B cell (primary cell): ENCODE measurements at regions not wholly inside any gene's neighbourhood (a gene's known extent, or its start where the extent isn't known, plus 50 kb on each side); places are given as distances from the start of the nearest gene placed in this dataset.

Source experiments
- ATAC-seq: fragments of 200-7000 bp; cut with Tn5 transposase; one replicate; pipeline ENCODE4 v1.10.0; 2021; ENCODE audit warnings: low read depth, mild to moderate bottlenecking, moderate number of reproducible peaks, moderate library complexity
- CTCF ChIA-PET: fragments of 350-600 bp; sonication (Branson Sonifier 250); formaldehyde crosslinking; loops from one replicate; lab custom pipeline; 2021; ENCODE audit warnings: antibody characterized with exemption, inconsistent platforms; lab: Charles Lee
- POLR2A ChIA-PET: fragments of 350-600 bp; sonication (Branson Sonifier 250); formaldehyde crosslinking; loops from one replicate; lab custom pipeline; 2021; ENCODE audit warnings: antibody characterized with exemption; lab: Charles Lee
- DNase-seq: peaks from one replicate; pipeline ENCODE4 v3.0.0; 2013
- H2AFZ ChIP-seq: 2 replicates; pipeline ENCODE4 v1.6.1; 2012; ENCODE audit warnings: mild to moderate bottlenecking, low read depth, low read length; ENCODE audit not compliant: insufficient read depth, poor library complexity, severe bottlenecking
- H3K27ac ChIP-seq, 2 donors: 1 replicate in 1 of 2; 2 replicates in 1 of 2; pipeline ENCODE4 v1.5.1; 2012 to 2013; ENCODE audit warnings: low read length in 2 of 2, mild to moderate bottlenecking in 2 of 2, moderate library complexity in 1 of 2
- H3K27me3 ChIP-seq, 4 experiments: fragments of 200-600 bp in 1 of 4; sonication (generic) in 1 of 4; replicated peaks in 1 of 4; 1 replicate in 2 of 4; 2 replicates in 2 of 4; pipeline versions ENCODE4 v1.6.1 to v1.7.0; 2013 to 2016; ENCODE audit warnings: low read length in 3 of 4, mild to moderate bottlenecking in 2 of 4, mixed read lengths in 1 of 4, moderate library complexity in 1 of 4; ENCODE audit not compliant: insufficient read depth in 4 of 4, control insufficient read depth in 3 of 4; ENCODE audit errors: control extremely low read depth in 1 of 4
- H3K36me3 ChIP-seq, 2 experiments: replicated peaks in 1 of 2; 1 replicate in 1 of 2; 2 replicates in 1 of 2; pipeline versions ENCODE4 v1.6.1 to v1.7.1; 2013; ENCODE audit warnings: low read length in 1 of 2; ENCODE audit not compliant: insufficient read depth in 2 of 2, control insufficient read depth in 1 of 2; ENCODE audit errors: control extremely low read depth in 1 of 2, extremely low read depth in 1 of 2
- H3K4me1 ChIP-seq, 2 donors: fragments of 200-600 bp in 1 of 2; sonication (generic) in 1 of 2; 1 replicate in 1 of 2; 2 replicates in 1 of 2; pipeline versions ENCODE4 v1.5.1 to v1.6.1; 2013 to 2017; ENCODE audit warnings: low read length in 2 of 2; ENCODE audit not compliant: control insufficient read depth in 2 of 2, insufficient read depth in 2 of 2
- H3K4me2 ChIP-seq: replicated peaks from 2 replicates; pipeline ENCODE3; 2012; ENCODE audit warnings: mild to moderate bottlenecking, low read depth, low read length; ENCODE audit not compliant: poor library complexity, severe bottlenecking
- H3K4me3 ChIP-seq, 5 experiments: fragments of 200-600 bp in 1 of 5; sonication (generic) in 1 of 5; 1 replicate in 3 of 5; 2 replicates in 2 of 5; pipeline versions ENCODE4 v1.5.1 to v1.7.0; 2011 to 2016; ENCODE audit warnings: low read length in 4 of 5, mild to moderate bottlenecking in 4 of 5, low read depth in 2 of 5, control low read depth in 1 of 5, moderate library complexity in 1 of 5; ENCODE audit not compliant: insufficient read depth in 1 of 5; ENCODE audit errors: control extremely low read depth in 1 of 5, extremely low read depth in 1 of 5
- H3K79me2 ChIP-seq: fragments of 200-600 bp; sonication (generic); one replicate; pipeline ENCODE4 v1.6.0; 2016; ENCODE audit warnings: low read length; ENCODE audit not compliant: control insufficient read depth, insufficient read depth
- H3K9ac ChIP-seq: fragments of 200-600 bp; sonication (generic); 2 replicates; pipeline ENCODE4 v1.6.1; 2017; ENCODE audit warnings: mild to moderate bottlenecking, low read length, moderate library complexity
- H3K9me3 ChIP-seq, 3 donors: one replicate each; pipeline versions ENCODE4 v1.6.1 to v1.7.1; 2013; ENCODE audit warnings: low read length in 2 of 3; ENCODE audit not compliant: control insufficient read depth in 2 of 3, insufficient read depth in 1 of 3; ENCODE audit errors: control extremely low read depth in 1 of 3
- H4K20me1 ChIP-seq: 2 replicates; pipeline ENCODE4 v1.6.0; 2012; ENCODE audit warnings: mild to moderate bottlenecking, low read length; ENCODE audit not compliant: insufficient read depth, control insufficient read depth, poor library complexity, severe bottlenecking
- H3K27ac Mint-ChIP-seq: one replicate; pipeline ENCODE4 v1.8.0; 2021; ENCODE audit warnings: mixed read lengths
- H3K27me3 Mint-ChIP-seq: one replicate; pipeline ENCODE4 v1.8.0; 2021; ENCODE audit warnings: mixed read lengths
- H3K4me1 Mint-ChIP-seq: one replicate; pipeline ENCODE4 v1.8.0; 2021; ENCODE audit warnings: mixed read lengths
- H3K4me3 Mint-ChIP-seq: one replicate; pipeline ENCODE4 v1.8.0; 2021; ENCODE audit warnings: mixed read lengths
- H3K9me3 Mint-ChIP-seq: one replicate; pipeline ENCODE4 v1.8.0; 2022; ENCODE audit warnings: mixed read lengths; ENCODE audit not compliant: insufficient read depth
- CTCF ChIP-seq: fragments of 200-600 bp; IDR thresholded peaks from one replicate; pipeline ENCODE4 v1.8.0; 2022; ENCODE audit warnings: antibody characterized with exemption, mild to moderate bottlenecking
- EZH2 ChIP-seq: IDR thresholded peaks from 2 replicates; pipeline ENCODE4 v1.6.1; 2012; ENCODE audit warnings: borderline replicate concordance, low read depth, mild to moderate bottlenecking, moderate library complexity, low read length; ENCODE audit not compliant: insufficient read depth, poor library complexity, severe bottlenecking
- WGBS: methylation state at CpG from one replicate; pipeline ENCODE4 v1.1.5; 2013; ENCODE audit warnings: missing lambda C conversion rate; ENCODE audit not compliant: insufficient coverage; 5-methylcytosine and 5-hydroxymethylcytosine counted together
- intact Hi-C: fragments of 100-400 bp; cut with micrococcal nuclease; formaldehyde crosslinking; loops from one replicate; pipeline ENCODE4 v1.10.0; 2022

GRCh38 chr7:125643302-125643701, 713.7 kb upstream of the POT1 start:
- ATAC-seq (no peak), DNase-seq (no peak)
- Histone ChIP-seq H3K36me3 (no peaks in the 10 kb centered on the region), H3K4me2 (no peak overlapping the region), H4K20me1 (no peaks in the 10 kb centered on the region), H3K4me1 (no peaks in the 10 kb centered on the region), H3K27me3 (no peaks in the 10 kb centered on the region), H3K9me3 (no peaks in the 10 kb centered on the region), H3K79me2 (no peaks in the 10 kb centered on the region), H3K9ac (no peak overlapping the region), H3K27ac (no peak overlapping the region), H2AFZ (no peak overlapping the region), H3K4me3 (no peak overlapping the region)
- no peak overlapping the region for H3K4me3 Mint-ChIP-seq
- intact Hi-C loops = no loop called here
- TF ChIP-seq CTCF (no peak), EZH2 (no peak)
- H3K4me1 Mint-ChIP-seq = no peaks in the 10 kb centered on the region
- ChIA-PET POLR2A (no interaction called here), CTCF (no interaction called here)
- H3K27me3 Mint-ChIP-seq = no peaks in the 10 kb centered on the region
- H3K9me3 Mint-ChIP-seq = peaks cover 2% of the 10 kb centered on the region
- no peak overlapping the region for H3K27ac Mint-ChIP-seq
- WGBS = 100% methylated on average over 1 of the region's 7 CpGs

- no peak overlapping the region for H3K9ac ChIP-seq
- ATAC-seq (no peak), DNase-seq (no peak)
- no peaks in the 10 kb centered on the region for H3K4me1 ChIP-seq
- intact Hi-C loops = no loop called here
- no peak for TF ChIP-seq CTCF
- TF ChIP-seq EZH2 = no peak
- H4K20me1 ChIP-seq = no peaks in the 10 kb centered on the region
- no peak overlapping the region for H3K4me3 ChIP-seq
- H3K27me3 ChIP-seq = no peaks in the 10 kb centered on the region
- no peak overlapping the region for H3K27ac Mint-ChIP-seq
- no peak overlapping the region for H2AFZ ChIP-seq
- H3K36me3 ChIP-seq = no peaks in the 10 kb centered on the region
- H3K9me3 ChIP-seq = no peaks in the 10 kb centered on the region
- no peak overlapping the region for H3K4me3 Mint-ChIP-seq
- H3K27me3 Mint-ChIP-seq = no peaks in the 10 kb centered on the region
- no peaks in the 10 kb centered on the region for H3K79me2 ChIP-seq
- no CpG with 5 or more reads among the region's 3 CpGs for WGBS
- POLR2A ChIA-PET = no interaction called here
- H3K9me3 Mint-ChIP-seq = peaks cover 7% of the 10 kb centered on the region
- no peak overlapping the region for H3K27ac ChIP-seq
- H3K4me2 ChIP-seq = no peak overlapping the region
- CTCF ChIA-PET = no interaction called here
- no peaks in the 10 kb centered on the region for H3K4me1 Mint-ChIP-seq
Observed at GRCh38 chr7:125641884-125642283, 712.3 kb upstream of the POT1 start.
